ENCODE measurements at regions not wholly inside any gene's neighbourhood (a gene's known extent, or its start where the extent isn't known, plus 50 kb on each side); places are given as distances from the start of the nearest gene placed in this dataset.
"Not testable (repeated sequence)": the region's sequence is repeated elsewhere in the genome, so short reads cannot be mapped to it uniquely, and the experiment has no call there.

DNA sequence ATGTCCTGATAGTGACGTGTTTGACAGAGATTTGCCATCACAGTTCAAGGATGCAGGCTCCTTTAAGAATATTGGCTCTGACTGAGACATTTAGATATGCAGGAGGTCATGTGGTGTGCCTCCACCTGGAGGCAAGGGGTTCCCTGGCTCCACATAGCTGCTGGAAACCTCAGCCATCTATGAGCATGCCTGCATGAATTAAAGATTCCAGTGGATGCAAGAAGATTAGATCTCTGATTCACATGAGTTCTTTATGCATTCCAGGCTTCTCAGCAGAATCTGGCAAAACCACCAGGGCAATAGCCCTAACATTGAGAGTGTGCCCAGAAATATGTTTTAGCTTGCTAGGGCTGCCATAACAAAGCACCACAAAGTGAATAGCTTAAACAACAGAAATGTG is 298.5 kb upstream of the AADAT start:
- H3K27me3 ChIP-seq, result no peaks in the 10 kb centered on the region
- no peak overlapping the region for H3K4me3 ChIP-seq (ENCODE audit: low read depth in 1 of 2, low read length in 1 of 2)
- no peaks in the 10 kb centered on the region for H3K9me3 ChIP-seq
- TF ChIP-seq CTCF (IDR thresholded peaks at IDR 0.05), result no peak
- H3K4me1 ChIP-seq (ENCODE audit: control insufficient read depth in 1 of 2, insufficient read depth in 1 of 2, low read depth in 1 of 2, low read length in 1 of 2), result no peaks in the 10 kb centered on the region
- H3K27ac ChIP-seq, result no peak overlapping the region
- H3K36me3 ChIP-seq, result no peaks in the 10 kb centered on the region

GRCh38 chr4:170386971-170387370 is 297.2 kb upstream of the AADAT start:
- Histone ChIP-seq H3K27ac (no peak overlapping the region), H3K27me3 (no peaks in the 10 kb centered on the region), H3K4me1 (ENCODE audit: control insufficient read depth in 1 of 2, insufficient read depth in 1 of 2, low read depth in 1 of 2, low read length in 1 of 2) (no peaks in the 10 kb centered on the region), H3K9me3 (no peaks in the 10 kb centered on the region), H3K4me3 (ENCODE audit: low read depth in 1 of 2, low read length in 1 of 2) (no peak overlapping the region), H3K36me3 (no peaks in the 10 kb centered on the region)
- no peak for TF ChIP-seq CTCF (IDR thresholded peaks at IDR 0.05)

- TF ChIP-seq CTCF (IDR thresholded peaks at IDR 0.05), result no peak
- no peaks in the 10 kb centered on the region for H3K36me3 ChIP-seq
Observed at GRCh38 chr4:170386511-170386910, 296.8 kb upstream of the AADAT start.

GRCh38 chr4:170374770-170375169 is 285.0 kb upstream of the AADAT start:
- H3K4me1 ChIP-seq (ENCODE audit: control insufficient read depth in 1 of 2, insufficient read depth in 1 of 2, low read depth in 1 of 2, low read length in 1 of 2), result no peaks in the 10 kb centered on the region
- no peaks in the 10 kb centered on the region for H3K27me3 ChIP-seq
- no peak overlapping the region for H3K27ac ChIP-seq
- no peak for TF ChIP-seq CTCF (IDR thresholded peaks at IDR 0.05)
- no peaks in the 10 kb centered on the region for H3K9me3 ChIP-seq
- H3K36me3 ChIP-seq, result no peaks in the 10 kb centered on the region
- H3K4me3 ChIP-seq (ENCODE audit: low read depth in 1 of 2, low read length in 1 of 2), result no peak overlapping the region

More at GRCh38 chr4:170386511-170386910, 296.8 kb upstream of the AADAT start:
- Histone ChIP-seq H3K27ac (no peak overlapping the region), H3K27me3 (no peaks in the 10 kb centered on the region), H3K4me1 (ENCODE audit: control insufficient read depth in 1 of 2, insufficient read depth in 1 of 2, low read depth in 1 of 2, low read length in 1 of 2) (no peaks in the 10 kb centered on the region), H3K4me3 (ENCODE audit: low read depth in 1 of 2, low read length in 1 of 2) (no peak overlapping the region), H3K9me3 (no peaks in the 10 kb centered on the region)

DNA sequence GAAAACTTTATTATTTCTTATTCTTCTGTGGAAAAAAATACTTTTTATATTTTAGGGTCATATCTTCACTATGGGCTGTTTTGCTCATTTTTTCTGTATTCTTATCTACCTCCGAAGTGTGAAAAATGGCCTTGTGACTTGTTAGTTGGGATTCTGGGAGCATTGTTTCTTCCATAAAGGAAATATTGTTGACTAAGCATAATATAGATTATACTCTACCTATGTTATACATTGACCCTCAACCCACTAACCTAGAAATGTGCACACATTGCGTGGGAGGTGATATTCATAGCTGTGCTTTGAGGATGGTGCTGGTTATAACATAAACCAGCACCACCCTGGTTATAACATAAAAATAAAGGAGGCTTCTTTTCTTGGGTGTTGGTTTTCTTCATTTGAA is 259.2 kb upstream of the AADAT start:
- Histone ChIP-seq H3K4me1 (ENCODE audit: control insufficient read depth in 1 of 2, insufficient read depth in 1 of 2, low read depth in 1 of 2, low read length in 1 of 2) (no peaks in the 10 kb centered on the region), H3K9me3 (no peaks in the 10 kb centered on the region), H3K27ac (no peak overlapping the region), H3K4me3 (ENCODE audit: low read depth in 1 of 2, low read length in 1 of 2) (no peak overlapping the region), H3K27me3 (no peaks in the 10 kb centered on the region), H3K36me3 (no peaks in the 10 kb centered on the region)
- no peak for TF ChIP-seq CTCF (IDR thresholded peaks at IDR 0.05)

DNA sequence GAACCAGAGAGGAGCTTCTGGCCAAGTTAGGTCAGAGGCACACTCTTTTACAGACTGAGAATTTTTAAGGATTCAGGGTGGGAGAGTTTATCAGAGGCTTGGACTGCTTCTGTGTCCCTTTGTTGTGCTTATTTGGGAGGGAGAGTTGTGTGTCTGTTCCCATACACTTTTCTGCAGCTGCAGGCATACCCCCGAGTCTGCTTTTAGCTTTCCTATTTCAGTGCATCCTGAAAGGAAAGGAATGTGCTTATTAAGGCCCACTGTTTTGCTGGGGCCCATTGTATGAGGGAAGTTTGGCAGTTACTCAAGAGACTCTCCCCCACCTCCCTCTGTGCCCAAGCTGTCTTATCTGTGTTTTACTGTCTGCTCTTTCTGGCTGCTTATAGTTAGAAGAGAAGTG is 257.4 kb upstream of the AADAT start:
- not testable (repeated sequence) for H3K4me3 ChIP-seq (ENCODE audit: low read depth in 1 of 2, low read length in 1 of 2); H3K36me3 ChIP-seq; H3K9me3 ChIP-seq; H3K4me1 ChIP-seq (ENCODE audit: control insufficient read depth in 1 of 2, insufficient read depth in 1 of 2, low read depth in 1 of 2, low read length in 1 of 2); H3K27me3 ChIP-seq; H3K27ac ChIP-seq
